T-helper 2 cell treated with Interferon-gamma antibody and Interleukin-4, amounts not matched to agents 100 ng/mL and 5 ng/mL, for 36 hours (primary cell): ENCODE measurements at regions not wholly inside any gene's neighbourhood (a gene's known extent, or its start where the extent isn't known, plus 50 kb on each side); places are given as distances from the start of the nearest gene placed in this dataset.

Experiments used
- intact Hi-C: fragments of 100-400 bp; cut with micrococcal nuclease; formaldehyde crosslinking; loops from one replicate; pipeline ENCODE4 v1.15.1; 2023

DNA sequence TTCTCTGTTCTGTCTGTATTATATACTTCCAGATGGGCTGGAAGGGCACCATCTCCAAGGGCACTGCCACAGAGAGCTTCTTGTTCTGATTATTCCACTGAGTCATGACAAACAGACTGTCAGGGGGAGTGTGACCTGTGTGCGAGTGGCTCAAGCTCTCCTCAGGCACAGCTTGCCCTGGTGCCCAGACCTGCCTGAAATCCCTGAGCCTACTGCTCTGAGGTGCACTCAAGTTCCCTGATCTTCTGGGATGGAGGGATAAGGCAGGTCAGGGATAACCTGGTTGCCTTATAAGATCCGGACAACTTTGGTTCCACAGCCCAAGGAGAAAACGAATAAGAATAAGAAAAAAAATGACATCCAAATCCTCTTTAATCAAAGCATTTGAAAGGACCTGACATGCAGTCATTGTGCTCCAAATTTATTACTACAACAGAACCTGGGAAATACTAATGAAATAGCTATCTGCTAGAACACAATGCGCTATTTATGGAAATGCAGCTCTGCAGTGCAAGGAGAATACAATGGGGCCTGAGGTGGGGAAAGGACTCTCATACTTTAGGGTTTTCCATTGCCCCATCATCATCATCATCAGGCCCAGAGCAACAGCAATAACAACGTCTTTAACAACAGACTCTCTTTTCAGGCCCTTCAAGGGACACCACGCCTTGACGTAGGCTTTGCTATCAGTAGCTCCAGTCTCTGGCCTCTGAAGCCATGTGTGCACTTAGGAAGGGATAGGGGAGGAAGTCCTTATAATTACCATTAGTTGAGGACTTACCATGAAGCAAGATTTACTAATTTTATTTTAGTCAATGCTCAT, 217.1 kb upstream of the KIRREL3 start:
- intact Hi-C loops = no loop called here

DNA sequence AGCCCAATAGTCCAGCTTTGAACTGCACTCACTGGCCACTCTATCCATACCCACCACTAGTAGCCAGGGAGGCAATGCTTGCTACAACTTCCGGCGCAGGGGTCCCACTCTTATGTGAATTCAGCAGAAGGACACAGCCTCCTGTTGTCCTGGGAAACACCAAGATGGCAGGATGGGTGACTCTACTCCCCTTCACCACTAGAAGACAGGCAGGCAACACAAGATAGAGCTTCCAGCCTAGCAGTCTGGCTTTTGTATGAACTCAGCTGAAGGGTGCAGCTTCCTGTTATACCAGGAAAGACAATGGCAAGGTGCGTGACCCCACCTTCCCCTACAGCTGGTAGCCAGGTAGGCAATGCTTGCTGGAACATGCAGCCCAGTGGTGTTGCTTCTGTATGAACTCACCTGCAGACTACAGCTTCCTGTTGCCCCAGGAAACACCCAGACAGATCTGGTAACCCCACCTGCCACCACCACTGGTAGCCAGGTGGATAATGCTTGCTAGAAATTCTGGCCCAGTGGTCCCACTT, 205.2 kb upstream of the KIRREL3 start:
- intact Hi-C loops = no loop called here

DNA sequence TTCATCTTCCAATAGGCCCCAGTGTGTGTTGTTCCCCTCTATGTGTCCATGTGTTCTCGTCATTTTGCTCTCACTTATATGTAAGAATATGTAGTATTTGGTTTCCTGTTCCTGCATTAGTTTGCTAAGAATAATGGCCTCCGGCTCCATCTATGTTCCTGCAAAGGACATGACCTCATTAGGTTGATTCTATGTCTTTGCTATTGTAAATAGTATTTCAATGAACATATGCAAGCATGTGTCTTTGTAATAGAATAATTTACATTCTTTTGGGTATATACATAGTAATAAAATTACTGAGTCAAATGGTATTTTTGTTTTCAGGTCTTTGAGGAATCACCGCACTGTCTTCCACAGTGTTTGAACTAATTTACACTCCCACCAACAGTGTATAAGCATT, 202.9 kb upstream of the KIRREL3 start:
- intact Hi-C loops = no loop called here

DNA sequence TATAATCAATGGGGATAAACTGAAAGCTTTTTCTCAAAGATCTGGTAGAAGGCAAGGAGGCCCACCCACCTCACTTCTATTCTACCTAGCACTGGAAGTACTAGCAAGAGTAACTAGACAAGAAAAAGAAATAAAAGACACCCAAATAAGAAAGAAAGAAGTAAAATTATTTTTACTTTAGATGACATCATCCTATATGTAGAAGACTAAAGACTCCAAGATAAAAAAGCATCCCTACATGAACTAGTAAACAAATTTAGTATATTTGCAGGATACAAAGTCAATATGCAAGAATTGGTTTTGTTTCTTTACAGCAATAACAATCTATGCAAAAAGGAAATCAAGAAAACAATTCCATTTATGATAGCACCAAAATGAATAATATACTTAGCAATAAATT, 201.5 kb upstream of the KIRREL3 start:
- intact Hi-C loops = no loop called here

DNA sequence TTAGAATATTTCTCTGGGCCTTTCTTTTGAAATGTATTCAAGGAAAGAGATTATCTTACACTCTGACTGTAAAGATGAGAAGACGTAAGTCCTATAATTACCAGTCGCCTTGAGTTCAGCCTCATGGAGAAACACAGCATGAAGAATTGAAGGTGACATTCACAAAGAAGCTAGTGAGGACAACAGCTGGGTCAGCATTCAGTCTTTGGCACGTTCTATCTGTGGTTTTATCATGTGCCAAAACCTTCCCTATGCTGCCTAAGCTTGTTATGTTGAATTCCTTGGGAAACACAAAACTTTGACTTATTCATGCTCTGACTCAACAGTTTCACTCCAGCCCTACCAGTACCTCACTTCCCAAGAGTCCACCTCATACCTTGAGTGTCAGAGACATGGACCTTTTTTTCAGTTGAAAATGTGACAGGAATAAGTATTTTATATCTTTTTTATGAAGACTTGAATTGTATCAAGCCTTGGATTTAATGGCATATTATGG, 198.8 kb upstream of the KIRREL3 start:
- intact Hi-C loops = no loop called here

DNA sequence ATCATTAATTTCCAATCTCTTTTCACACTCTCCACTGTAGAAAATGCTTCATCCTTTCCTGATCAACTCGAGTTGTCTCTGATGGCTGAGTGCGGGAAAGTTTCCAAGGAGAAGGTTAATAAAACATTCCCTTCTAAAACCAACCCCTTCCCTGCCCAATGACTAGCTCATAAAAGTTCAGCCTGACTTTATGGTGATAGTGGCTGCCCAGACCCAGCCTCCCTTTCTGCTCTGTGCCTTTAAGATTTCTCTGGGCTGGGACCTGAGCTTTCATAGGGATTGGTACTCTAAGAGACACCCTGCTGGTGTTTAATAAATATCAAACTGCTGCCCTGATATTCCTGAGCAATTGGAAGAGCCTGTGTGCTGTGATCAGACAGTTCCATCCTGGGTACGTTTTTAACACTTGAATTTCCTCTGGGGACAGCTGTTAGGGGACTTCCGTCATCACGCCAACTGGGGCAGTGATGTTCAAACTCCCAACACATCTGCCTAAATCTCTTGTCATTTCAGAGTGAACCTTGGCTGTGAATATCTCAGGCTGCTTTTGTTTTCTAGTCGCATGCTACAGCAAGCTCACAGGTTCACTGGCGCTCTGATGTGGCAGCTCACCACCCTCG, 195.0 kb upstream of the KIRREL3 start:
- intact Hi-C loops = no loop called here

DNA sequence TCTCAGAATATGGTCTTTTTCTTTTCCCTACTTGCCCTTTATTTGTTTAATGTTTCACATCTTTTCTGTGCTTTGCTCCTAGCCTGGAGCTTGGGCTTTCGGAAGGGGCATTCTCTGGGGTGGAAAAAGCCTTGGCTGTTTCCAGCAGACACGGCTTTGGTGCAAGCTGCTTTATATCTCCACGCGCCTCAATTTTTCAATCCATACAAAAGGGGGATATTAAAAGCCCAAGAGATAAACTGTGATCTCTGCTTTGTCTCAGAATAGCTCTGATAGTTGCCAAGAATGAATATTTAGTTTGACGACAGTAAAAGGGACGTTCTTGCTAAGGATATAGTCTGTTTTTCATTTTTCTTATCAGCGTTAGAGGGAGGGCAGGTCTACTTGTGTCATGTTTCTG, 194.0 kb upstream of the KIRREL3 start:
- intact Hi-C loops = no loop called here

DNA sequence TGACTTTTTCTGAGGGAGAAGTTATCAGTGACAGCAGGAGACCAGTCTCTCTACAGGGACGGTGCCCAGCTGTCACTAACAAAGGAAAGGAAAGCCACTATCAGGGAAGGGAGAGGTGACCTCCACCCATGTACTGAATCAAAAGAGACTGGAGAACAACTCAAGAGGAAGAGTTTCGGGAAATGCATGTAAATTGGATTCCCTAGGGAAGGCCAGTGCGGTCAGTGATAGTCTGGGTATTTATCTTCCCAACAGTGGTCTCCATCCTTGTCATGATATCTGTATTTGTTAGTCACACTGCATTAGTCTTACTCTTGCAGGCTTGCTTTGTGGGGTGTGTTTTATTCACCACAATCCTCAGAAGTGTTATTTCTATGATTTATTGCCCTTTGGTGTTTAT, 193.4 kb upstream of the KIRREL3 start:
- intact Hi-C loops = no loop called here

DNA sequence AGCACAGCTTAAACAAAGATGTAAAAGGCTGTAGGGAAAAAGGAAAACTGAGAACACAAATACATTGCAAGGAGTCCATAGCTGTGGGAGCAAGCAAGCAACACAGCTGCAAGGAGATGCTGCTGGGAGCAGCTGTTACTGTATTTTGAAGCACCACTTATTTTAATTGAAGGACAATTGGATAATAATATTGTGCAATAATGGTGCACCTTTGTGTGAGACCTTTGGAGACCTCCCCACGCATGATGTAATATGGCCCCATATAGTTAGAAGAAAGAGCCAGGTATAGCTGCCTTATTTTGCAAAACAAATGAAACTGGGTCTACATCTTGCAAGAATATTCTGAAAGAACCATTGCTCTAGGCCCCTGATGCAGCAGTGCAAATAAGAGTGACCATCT, 191.1 kb upstream of the KIRREL3 start:
- intact Hi-C loops = no loop called here

DNA sequence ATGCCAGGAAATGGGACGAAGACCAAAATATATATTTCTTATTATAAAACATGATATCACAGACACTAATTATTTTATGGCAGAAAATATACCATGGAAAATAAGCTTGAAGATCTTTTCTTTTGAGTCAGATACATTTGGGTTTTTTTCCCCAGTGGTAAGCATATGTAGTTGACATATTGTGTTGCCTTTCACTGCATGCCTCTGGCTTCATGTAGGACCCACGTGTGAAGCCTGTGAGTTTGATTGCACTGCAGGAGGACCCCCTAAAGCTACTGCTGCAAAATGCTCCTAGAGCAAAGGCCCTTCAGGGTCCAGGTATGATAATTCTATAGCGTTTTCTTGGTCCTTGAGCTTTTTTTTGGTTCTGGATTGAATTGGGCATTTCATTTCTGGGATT, 190.7 kb upstream of the KIRREL3 start:
- intact Hi-C loops = no loop called here

DNA sequence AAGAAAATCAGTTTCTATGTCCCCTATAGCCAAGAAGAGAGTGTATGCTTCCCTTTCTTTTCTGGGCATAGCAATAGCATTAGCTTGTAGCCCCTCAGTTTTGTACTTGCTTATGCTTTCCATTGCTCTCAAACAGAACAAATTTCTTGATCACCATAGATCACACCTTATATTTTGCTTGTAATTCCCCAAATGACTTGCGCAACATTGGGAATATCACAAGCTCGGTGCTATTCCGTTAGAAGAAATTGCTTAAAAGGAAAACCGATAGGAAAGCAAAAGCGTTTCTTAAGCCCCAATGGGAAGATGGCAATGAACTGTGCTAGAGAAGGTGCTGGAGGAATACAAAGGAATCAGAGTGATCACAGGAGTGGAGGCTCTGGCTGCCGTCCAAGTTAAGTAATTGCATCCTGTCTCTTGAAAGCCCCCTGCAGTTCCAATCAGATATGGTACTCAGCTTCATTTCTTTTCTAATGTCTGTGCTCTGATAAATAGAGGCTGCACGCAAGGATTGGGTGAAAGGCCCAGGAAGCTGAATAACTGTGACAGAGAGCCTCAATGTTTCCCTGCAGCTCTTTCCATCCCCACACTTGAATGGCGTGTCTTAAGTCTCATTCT, 182.1 kb upstream of the KIRREL3 start:
- intact Hi-C loops = no loop called here

DNA sequence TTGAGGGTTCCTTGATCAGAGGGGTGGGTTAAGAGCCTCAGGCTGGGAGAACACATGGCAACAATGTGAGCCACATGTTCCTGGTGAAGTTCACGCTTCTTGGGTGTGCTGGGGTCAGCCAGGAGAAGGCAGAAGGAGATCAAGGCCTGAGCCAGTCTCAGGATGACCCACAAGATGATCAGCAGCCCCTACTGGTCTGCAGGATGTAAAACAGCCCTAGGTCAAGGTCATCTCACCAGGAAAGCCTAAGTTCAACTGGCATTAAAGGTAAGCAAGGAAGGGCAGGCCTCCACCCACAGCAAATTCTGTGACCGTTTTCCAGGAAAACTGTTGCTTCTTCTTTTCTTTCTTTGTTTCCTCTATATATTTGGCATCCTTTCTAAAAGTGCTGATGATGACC, 156.7 kb upstream of the KIRREL3 start:
- intact Hi-C loops = no loop called here

DNA sequence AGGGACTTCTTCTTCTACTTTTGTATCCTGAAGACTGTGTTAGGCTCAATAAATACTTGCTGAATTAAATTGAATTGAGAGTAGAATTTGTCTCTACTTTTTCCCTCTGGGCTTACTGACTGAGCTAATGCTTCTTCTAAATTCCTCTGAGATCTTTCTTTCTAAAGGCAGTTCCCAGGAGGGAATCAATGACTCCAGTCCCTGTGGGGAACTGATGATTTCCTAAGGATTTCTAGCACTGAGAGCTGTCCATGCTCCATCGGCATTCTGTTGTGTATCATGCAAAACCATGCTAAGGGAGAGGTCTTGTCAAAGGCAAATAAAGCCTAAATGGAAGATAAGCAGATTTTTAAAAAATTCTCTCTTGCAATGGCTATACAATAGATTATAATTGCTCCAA, 148.8 kb upstream of the KIRREL3 start:
- intact Hi-C loops = no loop called here

DNA sequence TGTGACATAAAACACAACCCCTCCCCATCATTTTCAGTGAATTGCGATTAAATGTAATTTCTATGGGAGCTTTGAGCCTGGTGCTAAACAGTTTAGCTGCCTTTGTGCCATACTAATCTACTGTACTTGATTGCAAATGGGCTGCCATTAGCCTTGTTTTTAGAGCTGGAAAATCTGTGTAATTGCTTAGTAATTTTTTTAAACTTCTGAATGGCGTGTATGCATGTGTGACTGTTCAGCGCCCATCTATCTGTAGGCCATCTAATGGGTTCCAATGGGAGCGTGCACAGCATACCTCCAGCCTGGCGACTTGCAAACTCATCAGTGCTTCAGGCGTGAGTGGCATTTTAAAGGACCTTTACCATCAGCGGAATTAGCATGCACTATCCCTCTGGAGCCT, 142.7 kb upstream of the KIRREL3 start:
- intact Hi-C loops = no loop called here

DNA sequence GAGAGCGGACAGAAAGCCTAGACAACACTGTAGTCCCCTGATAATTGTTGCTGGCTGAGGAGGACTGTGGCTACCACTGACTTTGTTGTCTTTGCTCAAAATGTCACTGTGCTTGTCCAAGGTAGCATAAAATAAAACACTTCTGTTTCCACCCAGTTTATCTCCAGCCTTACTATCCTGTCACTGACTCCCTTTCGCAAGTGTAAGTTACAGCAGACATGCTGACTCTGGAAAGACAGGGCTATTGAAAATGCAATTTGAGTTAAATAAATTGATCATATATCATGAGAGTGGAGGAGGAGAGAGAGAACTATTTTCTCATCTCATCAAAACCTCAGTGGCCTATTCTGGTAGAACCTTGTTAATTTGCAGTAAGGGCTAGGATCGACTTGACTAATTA, 138.0 kb upstream of the KIRREL3 start:
- intact Hi-C loops = no loop called here

DNA sequence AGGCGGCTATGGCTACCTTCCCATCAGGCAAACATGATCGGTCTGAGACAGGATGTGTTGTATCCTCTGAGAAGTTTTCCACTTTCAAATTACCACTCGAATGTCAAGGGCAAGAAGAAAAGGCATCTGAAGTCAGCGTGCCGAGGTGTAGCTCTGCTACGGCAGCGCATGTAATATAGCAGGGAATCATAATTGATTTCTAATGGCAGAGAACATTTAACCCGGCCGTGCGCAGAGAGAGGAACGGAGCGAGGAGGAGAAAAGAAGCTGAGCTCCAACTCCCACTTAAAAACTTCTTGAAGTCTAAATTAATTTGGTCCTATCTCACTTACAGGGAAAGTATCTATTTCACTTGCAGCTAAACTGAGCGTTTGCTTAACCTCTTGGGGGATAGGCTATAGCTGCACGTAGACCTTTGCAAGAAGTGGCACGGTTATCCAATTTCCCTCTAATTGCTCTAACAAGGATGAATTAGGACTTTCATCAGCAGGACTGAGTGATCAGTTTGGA, 137.3 kb upstream of the KIRREL3 start:
- intact Hi-C loops = no loop called here

DNA sequence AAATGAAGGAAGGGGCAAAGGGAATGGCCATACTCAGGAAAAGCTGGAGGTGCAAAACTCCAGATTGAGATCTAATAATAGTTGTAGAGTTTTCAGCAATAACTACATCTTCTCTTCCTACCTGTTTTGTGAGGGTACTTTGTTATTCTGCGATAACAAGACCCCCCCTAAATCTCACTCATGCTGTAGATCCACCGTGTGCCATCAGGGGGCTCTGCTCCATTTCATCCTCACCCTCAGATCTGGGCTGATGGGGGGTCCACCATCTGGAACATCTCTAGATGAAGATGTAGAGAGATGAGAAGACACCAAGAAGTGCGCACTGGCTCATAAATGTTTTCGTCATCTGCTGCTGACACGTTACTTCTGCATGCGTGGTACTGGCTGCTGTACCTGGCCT, 135.9 kb upstream of the KIRREL3 start:
- intact Hi-C loops = no loop called here

DNA sequence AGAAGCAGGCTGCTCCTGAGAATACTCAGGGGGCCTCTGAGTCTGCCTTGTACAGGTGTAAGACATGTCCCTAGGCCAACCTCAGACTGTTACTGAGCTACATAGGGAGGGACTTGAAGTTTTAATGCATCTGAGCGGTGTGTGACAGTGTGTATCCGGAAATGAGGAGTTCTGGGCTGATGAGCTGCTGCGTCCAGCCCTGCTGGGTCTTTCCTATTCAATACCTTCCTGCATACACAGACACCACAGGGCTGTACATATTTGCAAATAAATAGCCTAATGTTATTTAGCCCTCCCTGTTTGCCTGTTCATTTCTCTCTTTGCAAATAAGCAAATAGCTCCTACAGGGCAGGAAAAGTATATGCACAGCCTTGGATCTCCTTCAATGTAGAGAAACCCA, 134.7 kb upstream of the KIRREL3 start:
- intact Hi-C loops = no loop called here

DNA sequence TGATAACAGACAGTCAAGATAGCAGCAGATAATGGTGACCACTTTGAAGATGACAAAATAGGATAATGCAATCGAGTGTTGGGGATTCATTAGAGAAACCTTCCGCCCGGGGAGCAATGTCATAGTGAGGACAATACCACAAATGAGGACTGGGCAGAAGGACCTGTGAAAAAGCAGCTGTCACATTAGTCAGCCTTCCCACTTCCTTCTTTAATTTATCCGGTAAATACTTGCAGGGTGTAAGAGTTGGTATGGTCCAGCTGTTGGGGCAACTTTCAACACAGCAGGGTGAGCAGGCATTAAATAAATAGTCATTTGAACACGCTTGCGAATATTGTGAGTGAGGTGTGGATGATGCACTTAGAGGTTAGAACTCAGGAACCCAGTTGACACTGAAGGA, 132.5 kb upstream of the KIRREL3 start:
- intact Hi-C loops = no loop called here

DNA sequence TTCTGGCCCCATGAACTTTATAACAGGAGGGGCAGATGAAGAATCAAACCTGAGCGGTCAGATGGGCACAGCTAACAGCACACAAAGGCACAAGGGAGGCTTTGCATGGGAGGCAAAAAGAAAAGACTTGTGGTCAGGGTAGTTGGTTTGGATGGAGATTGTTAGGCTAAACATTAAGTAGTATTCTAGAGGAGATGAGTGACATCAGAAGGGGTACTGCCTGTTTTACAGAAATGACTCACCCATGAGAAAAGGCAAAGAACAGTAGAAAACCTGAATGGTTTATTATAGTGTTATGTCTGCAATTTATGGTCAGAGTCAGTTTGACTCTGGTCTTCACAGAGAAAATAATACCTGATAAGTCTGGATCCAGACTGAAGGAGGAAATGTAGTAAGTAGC, 129.8 kb upstream of the KIRREL3 start:
- intact Hi-C loops = no loop called here

DNA sequence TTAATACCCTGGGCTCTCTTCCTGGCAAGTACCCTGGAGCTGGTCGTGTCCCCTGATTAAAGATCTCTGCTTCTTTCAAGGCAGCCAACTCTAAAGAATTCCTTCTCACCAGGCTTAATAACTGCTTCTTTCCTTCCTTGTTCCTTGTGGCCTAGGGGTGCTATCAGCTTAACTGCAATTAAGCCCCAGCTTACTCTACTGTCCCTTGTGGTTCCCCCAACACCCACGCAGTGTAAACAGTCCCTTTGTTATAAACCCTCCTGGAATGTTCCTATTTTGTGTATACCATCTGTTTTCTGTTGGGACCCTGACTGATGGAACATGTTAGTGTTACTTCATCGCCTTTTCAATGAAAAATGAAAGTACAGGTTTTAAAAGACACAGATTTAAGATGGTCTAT, 126.4 kb upstream of the KIRREL3 start:
- intact Hi-C loops = no loop called here

DNA sequence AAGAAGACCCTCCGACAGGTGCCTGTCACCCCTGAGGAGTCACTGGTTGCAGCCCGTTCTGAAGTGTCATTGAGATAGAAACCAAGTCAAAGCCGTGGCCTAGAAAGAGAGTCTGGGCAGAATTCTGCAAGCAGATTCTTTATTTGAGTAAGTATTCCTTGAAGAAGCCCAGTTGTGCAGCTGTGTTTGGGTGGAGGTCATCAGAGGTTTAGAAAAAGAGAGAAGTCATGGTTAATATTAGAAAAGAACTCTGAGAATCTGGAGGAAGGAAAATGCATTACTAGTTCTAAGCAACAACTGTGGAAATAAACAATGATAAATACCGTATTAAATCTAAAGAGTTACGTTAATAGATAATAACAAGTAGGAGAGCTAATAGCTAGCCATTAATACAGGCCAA, 118.8 kb upstream of the KIRREL3 start:
- intact Hi-C loops = no loop called here
